ENCODE measurements at regions not wholly inside any gene's neighbourhood (a gene's known extent, or its start where the extent isn't known, plus 50 kb on each side); places are given as distances from the start of the nearest gene placed in this dataset.

DNA sequence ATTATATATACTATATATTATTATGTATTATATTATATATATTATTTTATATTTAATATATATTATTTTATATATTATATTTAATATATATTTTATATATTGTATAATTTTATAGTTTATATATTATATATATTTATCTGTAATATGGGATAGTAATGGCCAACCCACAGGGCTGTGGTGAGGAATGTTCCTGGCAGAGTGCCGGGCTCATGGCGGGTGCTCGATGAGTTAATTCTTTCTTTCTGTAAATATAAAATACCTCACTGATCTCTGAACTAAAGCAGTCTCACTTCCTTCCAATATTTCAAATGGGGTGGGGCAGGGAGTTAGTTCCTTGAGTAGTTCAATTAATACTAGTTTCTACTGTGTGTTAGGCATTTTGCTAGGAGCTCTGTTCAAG lies 389.4 kb downstream of the TSN start:
- DNase-seq: no peak
- no CpG with 5 or more reads among the region's 3 CpGs for WGBS (ENCODE audit: insufficient coverage)
- H3K36me3 ChIP-seq (ENCODE audit: control insufficient read depth, insufficient read depth, low read length): no peaks in the 10 kb centered on the region
- H3K4me3 ChIP-seq (ENCODE audit: low read length): no peak overlapping the region
- no peaks in the 10 kb centered on the region for H3K9me3 ChIP-seq (replicated peaks; ENCODE audit: control insufficient read depth, low read depth, low read length)
- no peaks in the 10 kb centered on the region for H3K4me1 ChIP-seq (ENCODE audit: control insufficient read depth, insufficient read depth, low read length)
- no peaks in the 10 kb centered on the region for H3K27me3 ChIP-seq (ENCODE audit: control insufficient read depth, insufficient read depth, low read length)
- H3K27ac ChIP-seq (ENCODE audit: low read length): no peak overlapping the region

DNA sequence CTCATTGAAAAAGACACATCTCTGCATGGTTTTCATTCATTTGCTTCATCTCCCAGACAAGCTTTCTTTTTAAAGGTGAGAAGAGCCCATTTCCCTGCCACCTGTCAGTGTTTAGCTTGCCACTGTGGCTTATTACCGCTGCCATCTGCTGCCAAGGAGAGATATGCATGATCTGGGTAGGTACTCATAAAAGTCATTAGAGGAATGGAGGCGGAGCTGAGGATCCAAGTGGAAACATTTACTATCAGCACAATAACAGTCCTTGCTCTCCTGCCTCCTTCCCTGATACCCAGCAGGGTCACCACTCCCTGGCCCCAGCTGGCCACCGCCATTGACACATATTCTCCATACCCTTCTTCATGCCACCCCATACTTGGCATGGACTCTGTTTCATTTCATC lies 390.4 kb downstream of the TSN start:
- no peak for DNase-seq
- Histone ChIP-seq H3K36me3 (ENCODE audit: control insufficient read depth, insufficient read depth, low read length) (no peaks in the 10 kb centered on the region), H3K27ac (ENCODE audit: low read length) (no peak overlapping the region), H3K4me3 (ENCODE audit: low read length) (no peak overlapping the region), H3K9me3 (replicated peaks; ENCODE audit: control insufficient read depth, low read depth, low read length) (no peaks in the 10 kb centered on the region), H3K27me3 (ENCODE audit: control insufficient read depth, insufficient read depth, low read length) (no peaks in the 10 kb centered on the region), H3K4me1 (ENCODE audit: control insufficient read depth, insufficient read depth, low read length) (no peaks in the 10 kb centered on the region)
- 92% methylated on average over 2 of the region's 3 CpGs for WGBS (ENCODE audit: insufficient coverage)

DNA sequence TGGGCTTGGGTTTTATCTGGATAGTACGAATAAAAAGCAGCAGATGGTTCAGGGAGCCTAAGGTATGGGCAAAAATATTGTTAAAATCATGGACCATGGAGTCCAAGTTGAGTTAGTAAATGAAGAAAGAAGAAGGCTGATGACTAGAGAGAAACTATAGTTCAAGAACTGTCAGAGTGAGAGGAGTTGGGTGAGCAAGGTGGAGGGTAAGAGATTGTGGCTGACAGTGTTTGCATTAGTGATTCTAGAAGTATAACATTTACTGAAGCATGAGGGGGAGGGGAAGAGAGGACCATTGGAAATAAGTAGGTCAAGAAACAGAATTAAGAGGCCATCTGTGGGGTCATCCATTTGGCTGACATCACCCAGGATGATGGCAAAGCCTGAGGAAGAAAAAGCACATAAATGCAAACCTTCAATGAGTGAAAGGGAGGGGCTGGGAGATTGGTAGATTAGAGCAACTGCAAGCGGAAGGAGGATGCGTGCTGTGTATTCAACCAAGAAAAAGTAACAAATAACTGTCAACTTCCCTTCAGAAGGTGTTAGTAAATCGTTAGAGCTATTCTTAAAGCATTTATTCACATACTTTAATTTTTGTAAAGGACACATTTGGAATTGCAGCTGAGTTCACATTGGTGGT lies 392.8 kb downstream of the TSN start:
- no peak overlapping the region for H3K27ac ChIP-seq (ENCODE audit: low read length)
- 83% methylated on average over 1 of the region's 4 CpGs for WGBS (ENCODE audit: insufficient coverage)
- no peak for DNase-seq
- no peak overlapping the region for H3K4me3 ChIP-seq (ENCODE audit: low read length)
- no peaks in the 10 kb centered on the region for H3K36me3 ChIP-seq (ENCODE audit: control insufficient read depth, insufficient read depth, low read length)
- peaks cover 4% of the 10 kb centered on the region for H3K4me1 ChIP-seq (ENCODE audit: control insufficient read depth, insufficient read depth, low read length)
- no peaks in the 10 kb centered on the region for H3K9me3 ChIP-seq (replicated peaks; ENCODE audit: control insufficient read depth, low read depth, low read length)
- no peaks in the 10 kb centered on the region for H3K27me3 ChIP-seq (ENCODE audit: control insufficient read depth, insufficient read depth, low read length)

DNA sequence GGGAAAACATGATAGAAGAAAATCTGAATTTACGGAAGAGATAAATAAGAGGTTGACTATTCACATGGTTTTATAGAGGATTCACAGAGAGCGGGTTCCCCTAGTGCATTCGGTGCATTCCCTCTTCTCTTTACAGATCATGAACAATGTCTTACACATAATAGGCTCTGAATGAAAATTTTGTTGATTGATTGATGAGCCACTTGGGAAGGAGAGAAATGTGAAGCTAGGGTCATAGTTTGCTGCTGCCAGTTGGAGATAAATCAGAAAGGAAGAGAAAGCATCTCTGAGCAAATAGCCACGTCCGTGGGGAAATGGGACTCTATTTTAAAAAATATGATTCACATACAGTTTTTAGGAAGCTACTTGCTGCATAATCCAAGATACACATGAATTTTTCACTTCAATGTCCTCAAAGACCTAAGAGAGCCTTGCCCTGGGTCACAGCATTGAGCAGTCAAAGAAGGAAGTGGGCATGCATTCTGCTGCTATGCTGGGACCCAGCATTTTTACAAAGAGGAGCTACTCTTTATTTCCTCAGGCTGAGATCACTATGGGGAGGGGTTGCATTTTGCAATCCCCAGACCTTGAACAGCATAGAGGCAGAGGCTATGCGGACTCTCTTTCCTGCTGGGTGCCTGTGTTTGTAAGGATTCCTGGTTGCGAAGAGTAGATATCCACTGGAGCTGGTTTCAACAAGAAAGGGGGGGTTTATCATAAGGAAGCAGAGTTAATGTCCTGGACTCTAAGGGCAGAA lies 395.3 kb downstream of the TSN start:
- H3K4me1 ChIP-seq (ENCODE audit: control insufficient read depth, insufficient read depth, low read length): peaks cover 10% of the 10 kb centered on the region
- no peaks in the 10 kb centered on the region for H3K9me3 ChIP-seq (replicated peaks; ENCODE audit: control insufficient read depth, low read depth, low read length)
- no peak overlapping the region for H3K27ac ChIP-seq (ENCODE audit: low read length)
- no peaks in the 10 kb centered on the region for H3K36me3 ChIP-seq (ENCODE audit: control insufficient read depth, insufficient read depth, low read length)
- peak; percentile 81 for DNase-seq
- no peaks in the 10 kb centered on the region for H3K27me3 ChIP-seq (ENCODE audit: control insufficient read depth, insufficient read depth, low read length)
- H3K4me3 ChIP-seq (ENCODE audit: low read length): no peak overlapping the region
- 63% methylated on average over 2 of the region's 7 CpGs for WGBS (ENCODE audit: insufficient coverage)

DNA sequence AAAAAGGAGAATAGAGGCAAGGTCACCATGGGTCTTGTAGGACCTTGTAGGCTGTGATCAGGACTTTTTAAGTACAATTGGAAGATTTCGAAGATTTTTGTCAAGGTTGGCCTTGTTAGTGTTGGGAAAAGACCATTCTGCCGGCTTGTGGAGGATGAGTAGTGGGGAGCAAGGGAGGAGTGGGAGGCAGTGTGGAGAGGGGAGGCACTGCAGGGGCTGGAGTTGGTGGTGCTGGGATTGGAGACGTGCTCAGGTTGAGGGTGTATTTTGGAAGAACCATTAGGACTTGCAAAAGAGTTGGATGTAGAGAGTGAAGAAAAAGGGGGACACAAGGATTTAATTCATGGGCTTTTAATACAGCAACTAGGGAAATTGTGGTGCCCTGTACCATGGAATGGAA lies 397.1 kb downstream of the TSN start:
- DNase-seq: no peak
- WGBS (ENCODE audit: insufficient coverage): 87% methylated on average over 3 of the region's 3 CpGs
- Histone ChIP-seq H3K4me3 (ENCODE audit: low read length) (no peak overlapping the region), H3K9me3 (replicated peaks; ENCODE audit: control insufficient read depth, low read depth, low read length) (no peaks in the 10 kb centered on the region), H3K4me1 (ENCODE audit: control insufficient read depth, insufficient read depth, low read length) (peaks cover 20% of the 10 kb centered on the region), H3K27ac (ENCODE audit: low read length) (no peak overlapping the region), H3K36me3 (ENCODE audit: control insufficient read depth, insufficient read depth, low read length) (no peaks in the 10 kb centered on the region), H3K27me3 (ENCODE audit: control insufficient read depth, insufficient read depth, low read length) (no peaks in the 10 kb centered on the region)

DNA sequence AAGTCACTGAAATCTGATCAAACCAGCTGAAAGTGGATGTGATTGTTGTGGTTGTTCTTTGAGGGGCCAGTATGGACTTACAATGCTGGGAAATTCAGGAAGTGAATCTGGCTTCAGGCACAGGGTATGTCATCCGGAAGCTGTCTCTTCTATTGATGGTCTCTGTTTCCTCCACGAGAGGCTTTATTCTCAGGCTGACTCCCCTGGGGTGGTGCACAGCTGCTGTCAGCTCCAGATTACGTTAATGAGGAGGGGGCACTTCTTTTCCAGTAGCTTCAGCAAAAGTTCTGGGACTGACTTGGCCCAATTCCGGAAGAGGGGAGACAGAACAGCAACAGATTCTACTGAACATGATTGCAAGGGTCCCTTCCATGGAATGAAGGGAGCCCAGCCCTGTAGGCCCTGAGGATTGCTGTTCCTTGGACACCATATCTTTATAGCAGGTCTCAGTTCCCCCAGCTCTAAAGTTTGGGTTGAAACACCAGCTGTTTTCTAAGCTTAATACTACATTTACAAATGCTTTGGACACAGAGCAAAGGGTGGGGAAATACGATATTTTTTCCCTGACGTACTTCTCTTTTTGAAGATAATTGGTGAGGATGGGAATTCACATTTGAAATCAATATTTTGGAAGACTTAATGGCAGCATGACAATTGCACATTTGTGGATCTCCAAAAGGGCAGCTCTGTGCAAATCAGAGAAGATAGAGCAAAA lies 400.9 kb downstream of the TSN start:
- 34% methylated on average over 4 of the region's 6 CpGs for WGBS (ENCODE audit: insufficient coverage)
- Histone ChIP-seq H3K4me1 (ENCODE audit: control insufficient read depth, insufficient read depth, low read length) (peaks cover 21% of the 10 kb centered on the region), H3K4me3 (ENCODE audit: low read length) (no peak overlapping the region), H3K27ac (ENCODE audit: low read length) (peak overlapping the region; percentile 80), H3K36me3 (ENCODE audit: control insufficient read depth, insufficient read depth, low read length) (no peaks in the 10 kb centered on the region), H3K9me3 (replicated peaks; ENCODE audit: control insufficient read depth, low read depth, low read length) (no peaks in the 10 kb centered on the region), H3K27me3 (ENCODE audit: control insufficient read depth, insufficient read depth, low read length) (no peaks in the 10 kb centered on the region)
- DNase-seq: peak; percentile 83

DNA sequence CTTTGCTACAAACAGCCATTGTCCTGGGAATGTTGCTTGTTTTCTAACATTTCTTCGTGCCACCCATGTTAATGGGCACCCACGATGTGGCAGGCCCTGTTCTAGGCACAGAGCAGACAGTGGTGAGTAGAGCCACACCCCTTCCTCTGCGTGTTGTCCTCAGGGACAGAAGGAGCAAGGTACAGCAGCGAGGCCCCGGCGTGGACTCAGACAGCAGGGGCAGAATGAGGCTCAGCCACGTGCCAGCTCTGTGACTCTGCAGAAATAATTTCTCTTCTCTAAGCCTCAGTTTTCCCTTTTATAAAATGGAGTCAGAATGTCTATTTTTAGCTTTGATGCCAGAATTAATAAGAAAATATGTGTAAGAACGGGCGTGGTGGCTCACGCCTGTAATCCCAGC lies 401.7 kb downstream of the TSN start:
- H3K36me3 ChIP-seq (ENCODE audit: control insufficient read depth, insufficient read depth, low read length): no peaks in the 10 kb centered on the region
- DNase-seq: no peak
- H3K4me1 ChIP-seq (ENCODE audit: control insufficient read depth, insufficient read depth, low read length): peaks cover 21% of the 10 kb centered on the region
- WGBS (ENCODE audit: insufficient coverage): 88% methylated on average over 7 of the region's 10 CpGs
- no peaks in the 10 kb centered on the region for H3K9me3 ChIP-seq (replicated peaks; ENCODE audit: control insufficient read depth, low read depth, low read length)
- H3K27ac ChIP-seq (ENCODE audit: low read length): peak overlapping the region; percentile 32
- no peak overlapping the region for H3K4me3 ChIP-seq (ENCODE audit: low read length)
- H3K27me3 ChIP-seq (ENCODE audit: control insufficient read depth, insufficient read depth, low read length): no peaks in the 10 kb centered on the region

DNA sequence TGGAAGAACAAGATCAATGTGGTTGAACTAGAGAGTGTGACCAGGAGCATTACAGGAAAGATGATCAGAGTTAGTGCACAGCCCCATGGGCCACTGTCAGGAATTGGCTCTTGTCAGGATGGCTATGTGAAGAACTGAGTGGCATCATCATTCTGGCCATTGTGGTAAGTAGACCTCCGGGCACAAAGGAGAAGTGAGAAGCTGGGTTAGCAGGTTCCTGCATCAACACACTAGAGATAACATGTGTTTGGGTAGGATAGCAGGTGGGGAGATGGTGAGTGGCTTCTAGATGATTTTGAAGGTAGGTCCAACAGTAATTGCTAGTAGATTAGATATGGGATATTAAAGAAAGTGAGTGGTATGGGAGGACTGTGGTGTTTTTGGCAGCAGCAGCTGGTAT lies 408.2 kb downstream of the TSN start:
- no peak for DNase-seq
- Histone ChIP-seq H3K4me3 (ENCODE audit: low read length) (no peak overlapping the region), H3K9me3 (replicated peaks; ENCODE audit: control insufficient read depth, low read depth, low read length) (no peaks in the 10 kb centered on the region), H3K36me3 (ENCODE audit: control insufficient read depth, insufficient read depth, low read length) (no peaks in the 10 kb centered on the region), H3K27ac (ENCODE audit: low read length) (no peak overlapping the region), H3K27me3 (ENCODE audit: control insufficient read depth, insufficient read depth, low read length) (no peaks in the 10 kb centered on the region), H3K4me1 (ENCODE audit: control insufficient read depth, insufficient read depth, low read length) (peaks cover 2% of the 10 kb centered on the region)
- 100% methylated on average over 1 of the region's 1 CpG for WGBS (ENCODE audit: insufficient coverage)

DNA sequence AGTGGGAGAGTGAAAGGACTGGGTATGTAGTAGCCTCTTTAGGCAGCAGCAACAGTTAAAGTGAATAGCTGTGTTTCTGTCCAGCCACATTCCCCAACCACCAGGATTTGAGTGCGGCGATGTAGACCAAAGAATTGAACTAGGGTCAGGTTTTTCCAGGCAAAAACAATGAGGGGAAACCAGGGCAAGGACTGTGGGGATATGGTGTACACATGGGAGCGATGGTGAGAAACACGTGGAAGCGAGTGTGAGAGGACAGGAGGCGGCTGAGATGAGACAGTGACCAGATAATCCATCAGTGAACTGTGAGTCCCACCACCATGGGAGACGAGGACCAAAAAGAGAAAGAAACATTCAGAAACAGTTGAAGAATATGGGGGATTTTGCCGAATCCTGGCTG lies 409.5 kb downstream of the TSN start:
- H3K27ac ChIP-seq (ENCODE audit: low read length): no peak overlapping the region
- DNase-seq: no peak
- H3K27me3 ChIP-seq (ENCODE audit: control insufficient read depth, insufficient read depth, low read length): no peaks in the 10 kb centered on the region
- H3K4me1 ChIP-seq (ENCODE audit: control insufficient read depth, insufficient read depth, low read length): peaks cover 2% of the 10 kb centered on the region
- H3K36me3 ChIP-seq (ENCODE audit: control insufficient read depth, insufficient read depth, low read length): no peaks in the 10 kb centered on the region
- H3K9me3 ChIP-seq (replicated peaks; ENCODE audit: control insufficient read depth, low read depth, low read length): no peaks in the 10 kb centered on the region
- WGBS (ENCODE audit: insufficient coverage): 97% methylated on average over 8 of the region's 8 CpGs
- H3K4me3 ChIP-seq (ENCODE audit: low read length): no peak overlapping the region

DNA sequence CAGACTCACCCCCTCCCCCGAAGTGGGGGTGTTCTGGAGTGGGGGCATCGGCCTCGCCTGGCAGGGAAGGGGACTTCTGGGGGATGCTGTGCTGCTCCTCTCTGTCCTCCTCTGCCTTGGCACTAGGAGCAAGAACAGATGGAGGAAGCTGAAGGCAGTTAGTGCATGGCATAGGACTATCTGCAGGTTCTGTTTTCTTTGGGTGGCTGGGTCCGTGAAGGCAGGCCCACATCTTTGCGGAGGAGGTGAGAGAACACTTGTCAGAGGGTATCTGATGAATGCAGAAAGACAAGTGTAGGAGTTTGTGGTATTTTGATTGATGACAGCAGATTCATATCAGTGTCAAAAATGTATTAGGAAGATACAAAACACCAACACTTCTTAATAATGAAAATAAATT lies 411.4 kb downstream of the TSN start:
- Histone ChIP-seq H3K4me3 (ENCODE audit: low read length) (no peak overlapping the region), H3K4me1 (ENCODE audit: control insufficient read depth, insufficient read depth, low read length) (peaks cover 5% of the 10 kb centered on the region), H3K27ac (ENCODE audit: low read length) (no peak overlapping the region), H3K9me3 (replicated peaks; ENCODE audit: control insufficient read depth, low read depth, low read length) (no peaks in the 10 kb centered on the region), H3K27me3 (ENCODE audit: control insufficient read depth, insufficient read depth, low read length) (no peaks in the 10 kb centered on the region), H3K36me3 (ENCODE audit: control insufficient read depth, insufficient read depth, low read length) (no peaks in the 10 kb centered on the region)
- no peak for DNase-seq
- WGBS (ENCODE audit: insufficient coverage): 96% methylated on average over 3 of the region's 5 CpGs
